ENCODE measurements at regions not wholly inside any gene's neighbourhood (a gene's known extent, or its start where the extent isn't known, plus 50 kb on each side); places are given as distances from the start of the nearest gene placed in this dataset.

DNA sequence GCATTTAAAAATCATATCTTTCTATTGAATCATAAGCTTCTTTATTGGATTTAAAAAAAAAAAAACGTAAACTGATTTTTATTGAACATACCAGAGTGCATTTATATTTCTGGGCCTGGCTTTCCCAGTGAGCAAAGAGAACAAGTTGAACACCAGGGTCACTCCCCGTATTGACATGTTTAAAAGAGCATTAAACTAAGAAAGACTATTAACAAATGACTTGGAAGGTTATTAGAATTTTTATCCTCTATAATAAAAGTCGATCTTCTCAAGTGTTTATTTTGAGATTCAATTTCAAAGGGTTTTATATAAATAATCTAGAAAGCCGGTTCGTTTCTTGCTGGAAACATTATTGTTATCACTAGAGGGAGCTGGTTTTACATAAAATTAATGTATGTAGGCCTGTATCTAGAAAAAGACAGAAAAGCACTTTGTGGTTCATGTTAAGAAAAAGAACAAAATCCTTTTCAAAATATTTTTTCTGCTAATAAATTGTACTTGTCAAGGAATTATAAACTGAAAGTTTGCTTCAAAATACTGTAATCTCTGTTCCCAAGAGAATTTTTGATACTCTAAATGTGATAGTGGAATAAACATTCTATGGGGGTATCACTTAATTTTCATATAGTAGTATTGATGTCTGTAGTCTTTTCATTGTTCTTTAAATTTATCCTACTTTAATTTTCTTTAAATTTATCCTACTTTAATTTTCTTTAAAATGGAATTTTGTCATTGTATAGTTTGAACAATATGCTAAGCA lies 321.8 kb upstream of the MME start:
- TF ChIP-seq, protein P1, sequence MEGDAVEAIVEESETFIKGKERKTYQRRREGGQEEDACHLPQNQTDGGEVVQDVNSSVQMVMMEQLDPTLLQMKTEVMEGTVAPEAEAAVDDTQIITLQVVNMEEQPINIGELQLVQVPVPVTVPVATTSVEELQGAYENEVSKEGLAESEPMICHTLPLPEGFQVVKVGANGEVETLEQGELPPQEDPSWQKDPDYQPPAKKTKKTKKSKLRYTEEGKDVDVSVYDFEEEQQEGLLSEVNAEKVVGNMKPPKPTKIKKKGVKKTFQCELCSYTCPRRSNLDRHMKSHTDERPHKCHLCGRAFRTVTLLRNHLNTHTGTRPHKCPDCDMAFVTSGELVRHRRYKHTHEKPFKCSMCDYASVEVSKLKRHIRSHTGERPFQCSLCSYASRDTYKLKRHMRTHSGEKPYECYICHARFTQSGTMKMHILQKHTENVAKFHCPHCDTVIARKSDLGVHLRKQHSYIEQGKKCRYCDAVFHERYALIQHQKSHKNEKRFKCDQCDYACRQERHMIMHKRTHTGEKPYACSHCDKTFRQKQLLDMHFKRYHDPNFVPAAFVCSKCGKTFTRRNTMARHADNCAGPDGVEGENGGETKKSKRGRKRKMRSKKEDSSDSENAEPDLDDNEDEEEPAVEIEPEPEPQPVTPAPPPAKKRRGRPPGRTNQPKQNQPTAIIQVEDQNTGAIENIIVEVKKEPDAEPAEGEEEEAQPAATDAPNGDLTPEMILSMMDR (IDR thresholded peaks at IDR 0.05) = no peak
- DNase-seq (no peak), ATAC-seq (no peak)
- Mint-ChIP-seq H3K27ac (no peak overlapping the region), H3K9me3 (peaks cover 0 to 10% of the 10 kb centered on the region in 2 donors), H3K4me1 (no peaks in the 10 kb centered on the region), H3K27me3 (ENCODE audit: low read depth in 2 of 2) (no peaks in the 10 kb centered on the region), H3K36me3 (no peaks in the 10 kb centered on the region), H3K4me3 (no peak overlapping the region)
- intact Hi-C loops (cut with micrococcal nuclease) = no loop called here
- no peak overlapping the region for H3K27ac ChIP-seq (ENCODE audit: low read length)
- no peaks in the 10 kb centered on the region for H3K36me3 ChIP-seq (ENCODE audit: control insufficient read depth, insufficient read depth, low read length)
- no peak overlapping the region for H3K4me3 ChIP-seq (ENCODE audit: low read length)
- no peaks in the 10 kb centered on the region for H3K27me3 ChIP-seq (ENCODE audit: control insufficient read depth, insufficient read depth, low read length)
- no peaks in the 10 kb centered on the region for H3K4me1 ChIP-seq (ENCODE audit: control insufficient read depth, insufficient read depth, low read length)
- H3K9me3 ChIP-seq (ENCODE audit: control insufficient read depth, insufficient read depth, low read length) = no peaks in the 10 kb centered on the region
- 22% methylated on average over 4 of the region's 5 CpGs for WGBS (ENCODE audit: insufficient coverage)

DNA sequence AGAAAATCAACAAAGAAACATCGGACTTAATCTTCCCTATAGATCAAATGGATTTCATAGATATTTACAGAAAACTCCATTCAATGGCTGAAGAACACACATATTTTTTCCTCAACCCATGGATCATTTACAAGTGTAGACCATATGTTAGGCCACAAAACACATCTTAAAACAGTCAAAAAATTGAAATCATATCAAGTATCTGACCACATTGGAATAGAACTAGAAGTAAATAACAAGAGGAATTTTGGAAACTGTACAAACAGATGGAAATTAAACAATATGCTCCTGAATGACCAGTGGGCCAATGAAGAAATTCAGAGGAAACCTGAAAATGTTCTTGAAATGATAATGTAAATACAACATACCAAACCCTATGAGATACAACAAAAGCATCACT lies 323.1 kb upstream of the GPR149 start:
- H3K4me1 Mint-ChIP-seq = no peaks in the 10 kb centered on the region
- 100% methylated on average over 1 of the region's 1 CpG for WGBS (ENCODE audit: insufficient coverage)
- DNase-seq = no peak
- no peak overlapping the region for H3K27ac Mint-ChIP-seq
- ATAC-seq = no peak
- H3K27me3 Mint-ChIP-seq (ENCODE audit: low read depth in 2 of 2) = no peaks in the 10 kb centered on the region
- Histone ChIP-seq H3K4me3 (ENCODE audit: low read length) (no peak overlapping the region), H3K36me3 (ENCODE audit: control insufficient read depth, insufficient read depth, low read length) (no peaks in the 10 kb centered on the region), H3K9me3 (ENCODE audit: control insufficient read depth, insufficient read depth, low read length) (no peaks in the 10 kb centered on the region), H3K27me3 (ENCODE audit: control insufficient read depth, insufficient read depth, low read length) (no peaks in the 10 kb centered on the region), H3K27ac (ENCODE audit: low read length) (no peak overlapping the region), H3K4me1 (ENCODE audit: control insufficient read depth, insufficient read depth, low read length) (no peaks in the 10 kb centered on the region)
- no peak overlapping the region for H3K4me3 Mint-ChIP-seq
- H3K9me3 Mint-ChIP-seq = peaks cover 4 to 10% of the 10 kb centered on the region in 2 donors
- TF ChIP-seq, protein P1 (IDR thresholded peaks at IDR 0.05) = no peak
- H3K36me3 Mint-ChIP-seq = no peaks in the 10 kb centered on the region
- intact Hi-C loops (cut with micrococcal nuclease) = no loop called here

DNA sequence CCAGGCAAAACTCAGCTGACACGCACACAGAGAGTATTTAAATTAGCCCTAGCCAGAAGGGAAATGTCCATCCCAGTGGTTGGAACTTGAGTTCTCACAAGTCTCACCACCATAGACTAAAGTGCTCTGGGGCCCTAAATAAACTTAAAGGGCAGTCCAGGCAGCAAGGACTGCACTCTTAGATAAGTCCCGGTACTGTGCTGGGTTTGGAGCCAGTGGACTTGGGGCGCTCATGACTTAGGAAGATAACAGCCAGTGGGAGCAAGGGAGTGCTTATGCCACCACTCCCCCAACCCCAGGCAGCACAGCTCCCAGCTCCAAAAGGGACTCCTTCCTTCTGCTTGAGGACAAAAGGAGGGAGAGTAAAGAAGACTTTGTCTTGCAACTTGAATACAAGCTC lies 319.5 kb upstream of the GPR149 start:
- Mint-ChIP-seq H3K27me3 (ENCODE audit: low read depth in 2 of 2) (no peaks in the 10 kb centered on the region), H3K4me3 (no peak overlapping the region), H3K27ac (no peak overlapping the region), H3K4me1 (no peaks in the 10 kb centered on the region), H3K9me3 (peaks cover 5 to 9% of the 10 kb centered on the region in 2 donors), H3K36me3 (no peaks in the 10 kb centered on the region)
- DNase-seq (no peak), ATAC-seq (no peak)
- intact Hi-C loops (cut with micrococcal nuclease) = no loop called here
- Histone ChIP-seq H3K4me1 (ENCODE audit: control insufficient read depth, insufficient read depth, low read length) (no peaks in the 10 kb centered on the region), H3K9me3 (ENCODE audit: control insufficient read depth, insufficient read depth, low read length) (no peaks in the 10 kb centered on the region), H3K4me3 (ENCODE audit: low read length) (no peak overlapping the region), H3K36me3 (ENCODE audit: control insufficient read depth, insufficient read depth, low read length) (no peaks in the 10 kb centered on the region), H3K27me3 (ENCODE audit: control insufficient read depth, insufficient read depth, low read length) (no peaks in the 10 kb centered on the region), H3K27ac (ENCODE audit: low read length) (no peak overlapping the region)
- TF ChIP-seq, protein P1 (IDR thresholded peaks at IDR 0.05) = no peak
- WGBS (ENCODE audit: insufficient coverage) = 95% methylated on average over 3 of the region's 3 CpGs

DNA sequence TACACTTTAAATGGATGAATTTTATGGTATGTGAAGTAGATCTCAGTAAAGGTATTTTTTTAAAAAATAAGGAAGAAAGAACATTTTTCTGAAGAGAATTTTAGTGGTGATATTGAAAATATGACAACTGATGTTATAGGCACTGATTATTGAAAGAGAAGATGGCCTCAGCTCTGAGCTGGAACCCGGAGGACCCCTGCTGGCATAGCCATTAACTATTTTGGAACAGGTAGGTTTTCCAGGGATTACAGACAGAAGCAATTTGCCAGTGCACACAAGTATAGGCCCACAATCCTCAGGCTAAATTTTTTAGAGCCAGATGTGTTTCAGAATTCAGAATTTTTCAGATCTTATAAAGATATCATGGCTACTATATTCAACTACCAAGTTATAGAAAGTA lies 315.9 kb upstream of the GPR149 start:
- Histone ChIP-seq H3K27ac (ENCODE audit: low read length) (no peak overlapping the region), H3K27me3 (ENCODE audit: control insufficient read depth, insufficient read depth, low read length) (no peaks in the 10 kb centered on the region), H3K4me3 (ENCODE audit: low read length) (no peak overlapping the region), H3K4me1 (ENCODE audit: control insufficient read depth, insufficient read depth, low read length) (no peaks in the 10 kb centered on the region), H3K36me3 (ENCODE audit: control insufficient read depth, insufficient read depth, low read length) (no peaks in the 10 kb centered on the region), H3K9me3 (ENCODE audit: control insufficient read depth, insufficient read depth, low read length) (no peaks in the 10 kb centered on the region)
- intact Hi-C loops (cut with micrococcal nuclease) = no loop called here
- WGBS (ENCODE audit: insufficient coverage) = 75% methylated on average over 1 of the region's 1 CpG
- Mint-ChIP-seq H3K4me3 (no peak overlapping the region), H3K9me3 (peaks cover 10 to 17% of the 10 kb centered on the region in 2 donors), H3K36me3 (peaks cover 8% of the 10 kb centered on the region), H3K27me3 (ENCODE audit: low read depth in 2 of 2) (no peaks in the 10 kb centered on the region), H3K4me1 (no peaks in the 10 kb centered on the region), H3K27ac (no peak overlapping the region)
- DNase-seq = no peak
- ATAC-seq = no peak
- TF ChIP-seq, protein P1 (IDR thresholded peaks at IDR 0.05) = no peak
